GM23338 (cell line): ENCODE measurements at regions not wholly inside any gene's neighbourhood (a gene's known extent, or its start where the extent isn't known, plus 50 kb on each side); places are given as distances from the start of the nearest gene placed in this dataset.

ENCODE experiments used
- CREB1 ChIP-seq: fragments of 250-450 bp; sonication (Bioruptor Pico); IDR thresholded peaks from 2 replicates; pipeline ENCODE4 v1.5.0; 2020; ENCODE audit warnings: low read depth, mild to moderate bottlenecking, moderate library complexity
- CTCF ChIP-seq, 2 experiments: fragments of 200-600 bp in 1 of 2; sonication (generic) in 1 of 2; conservative IDR thresholded peaks; 2 replicates each; pipeline versions ENCODE4 v1.5.1 to v1.6.1; 2016 to 2017; ENCODE audit warnings: antibody characterized with exemption in 2 of 2, low read depth in 2 of 2, mild to moderate bottlenecking in 2 of 2, moderate library complexity in 1 of 2
- ETS1 ChIP-seq: IDR thresholded peaks from 2 replicates; pipeline ENCODE4 v1.6.1; 2016; ENCODE audit warnings: antibody characterized with exemption
- EZH2 ChIP-seq: fragments of 200-600 bp; sonication (generic); IDR thresholded peaks from one replicate; pipeline ENCODE4 v1.8.0; 2017; ENCODE audit warnings: antibody characterized with exemption, mild to moderate bottlenecking, low read depth; ENCODE audit not compliant: unreplicated experiment
- EZH2phosphoT487 ChIP-seq: fragments of 200-600 bp; sonication (generic); IDR thresholded peaks from one replicate; pipeline ENCODE4 v1.8.1; 2018; ENCODE audit warnings: antibody characterized with exemption; ENCODE audit not compliant: unreplicated experiment
- JUNB ChIP-seq: IDR thresholded peaks from one replicate; pipeline ENCODE4 v1.6.1; 2016; ENCODE audit warnings: antibody characterized with exemption; ENCODE audit not compliant: unreplicated experiment
- NANOG ChIP-seq: IDR thresholded peaks from 2 replicates; pipeline ENCODE4 v1.6.1; 2016; ENCODE audit warnings: antibody characterized with exemption, borderline replicate concordance
- POLR2AphosphoS5 ChIP-seq: IDR thresholded peaks from 2 replicates; pipeline ENCODE4 v1.6.1; 2016; ENCODE audit warnings: antibody characterized with exemption, low read depth
- REST ChIP-seq: IDR thresholded peaks from one replicate; pipeline ENCODE4 v1.6.1; 2018; ENCODE audit warnings: antibody characterized with exemption; ENCODE audit not compliant: unreplicated experiment
- STAT1 ChIP-seq: IDR thresholded peaks from one replicate; pipeline ENCODE4 v1.6.1; 2016; ENCODE audit warnings: antibody characterized with exemption; ENCODE audit not compliant: unreplicated experiment
- ZNF114 ChIP-seq: fragments of 250-450 bp; sonication (Bioruptor Pico); IDR thresholded peaks from 2 replicates; pipeline ENCODE4 v1.5.0; 2020; ENCODE audit warnings: mild to moderate bottlenecking, moderate library complexity
- ZNF331 ChIP-seq: fragments of 250-450 bp; sonication (Bioruptor Pico); IDR thresholded peaks from 2 replicates; pipeline ENCODE4 v1.5.0; 2020; ENCODE audit warnings: low read depth, mild to moderate bottlenecking, moderate library complexity
- TF ChIP-seq, protein P1 (sequence below): fragments of 250-450 bp; sonication (Bioruptor Pico); IDR thresholded peaks from 2 replicates; pipeline ENCODE4 v1.5.0; 2020; ENCODE audit warnings: mild to moderate bottlenecking, moderate library complexity

DNA sequence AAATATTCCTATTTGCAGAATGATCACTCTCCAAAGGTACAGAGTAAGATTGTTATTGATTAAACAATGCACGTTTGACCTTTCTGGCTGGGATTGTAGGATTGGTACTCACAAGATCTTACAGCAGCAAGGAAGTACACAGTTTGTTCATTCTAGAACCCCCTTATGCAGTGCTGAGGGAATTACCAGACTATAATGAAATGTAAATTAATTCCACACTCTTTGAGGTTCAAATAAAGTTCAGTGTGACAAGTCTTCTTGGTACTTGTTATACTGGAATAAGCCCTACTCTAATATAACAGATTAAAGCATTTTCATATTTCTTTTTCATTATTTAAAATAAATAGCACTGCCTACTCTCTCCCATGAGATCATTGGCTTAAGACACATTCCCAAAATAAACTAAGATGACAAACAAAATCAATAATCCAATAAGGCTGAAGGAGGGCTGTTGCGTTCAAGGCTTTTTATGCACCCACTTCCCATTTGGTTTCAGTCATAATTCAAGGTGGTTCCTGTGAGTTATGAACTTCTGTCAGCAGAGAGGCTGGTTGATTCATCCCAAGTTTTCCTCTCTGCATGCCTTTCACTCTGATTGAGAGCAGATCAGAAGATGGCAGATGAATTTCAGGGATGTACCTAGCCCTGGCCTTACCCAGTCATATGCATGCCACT lies 881.5 kb downstream of the C6orf118 start:
- TF ChIP-seq CTCF (conservative IDR thresholded peaks at IDR 0.05; ENCODE audit: low read depth in 2 of 2), result no peak
- no peak for TF ChIP-seq REST
- TF ChIP-seq CREB1 (CRISPR knock-in tag), result no peak
- no peak for TF ChIP-seq EZH2phosphoT487
- TF ChIP-seq EZH2, result no peak
- TF ChIP-seq JUNB, result no peak
- no peak for TF ChIP-seq ETS1
- TF ChIP-seq POLR2AphosphoS5, result no peak
- no peak for TF ChIP-seq STAT1
- no peak for TF ChIP-seq ZNF331 (CRISPR knock-in tag)
- TF ChIP-seq NANOG, result no peak
- TF ChIP-seq ZNF114 (CRISPR knock-in tag), result no peak
- TF ChIP-seq, protein P1, sequence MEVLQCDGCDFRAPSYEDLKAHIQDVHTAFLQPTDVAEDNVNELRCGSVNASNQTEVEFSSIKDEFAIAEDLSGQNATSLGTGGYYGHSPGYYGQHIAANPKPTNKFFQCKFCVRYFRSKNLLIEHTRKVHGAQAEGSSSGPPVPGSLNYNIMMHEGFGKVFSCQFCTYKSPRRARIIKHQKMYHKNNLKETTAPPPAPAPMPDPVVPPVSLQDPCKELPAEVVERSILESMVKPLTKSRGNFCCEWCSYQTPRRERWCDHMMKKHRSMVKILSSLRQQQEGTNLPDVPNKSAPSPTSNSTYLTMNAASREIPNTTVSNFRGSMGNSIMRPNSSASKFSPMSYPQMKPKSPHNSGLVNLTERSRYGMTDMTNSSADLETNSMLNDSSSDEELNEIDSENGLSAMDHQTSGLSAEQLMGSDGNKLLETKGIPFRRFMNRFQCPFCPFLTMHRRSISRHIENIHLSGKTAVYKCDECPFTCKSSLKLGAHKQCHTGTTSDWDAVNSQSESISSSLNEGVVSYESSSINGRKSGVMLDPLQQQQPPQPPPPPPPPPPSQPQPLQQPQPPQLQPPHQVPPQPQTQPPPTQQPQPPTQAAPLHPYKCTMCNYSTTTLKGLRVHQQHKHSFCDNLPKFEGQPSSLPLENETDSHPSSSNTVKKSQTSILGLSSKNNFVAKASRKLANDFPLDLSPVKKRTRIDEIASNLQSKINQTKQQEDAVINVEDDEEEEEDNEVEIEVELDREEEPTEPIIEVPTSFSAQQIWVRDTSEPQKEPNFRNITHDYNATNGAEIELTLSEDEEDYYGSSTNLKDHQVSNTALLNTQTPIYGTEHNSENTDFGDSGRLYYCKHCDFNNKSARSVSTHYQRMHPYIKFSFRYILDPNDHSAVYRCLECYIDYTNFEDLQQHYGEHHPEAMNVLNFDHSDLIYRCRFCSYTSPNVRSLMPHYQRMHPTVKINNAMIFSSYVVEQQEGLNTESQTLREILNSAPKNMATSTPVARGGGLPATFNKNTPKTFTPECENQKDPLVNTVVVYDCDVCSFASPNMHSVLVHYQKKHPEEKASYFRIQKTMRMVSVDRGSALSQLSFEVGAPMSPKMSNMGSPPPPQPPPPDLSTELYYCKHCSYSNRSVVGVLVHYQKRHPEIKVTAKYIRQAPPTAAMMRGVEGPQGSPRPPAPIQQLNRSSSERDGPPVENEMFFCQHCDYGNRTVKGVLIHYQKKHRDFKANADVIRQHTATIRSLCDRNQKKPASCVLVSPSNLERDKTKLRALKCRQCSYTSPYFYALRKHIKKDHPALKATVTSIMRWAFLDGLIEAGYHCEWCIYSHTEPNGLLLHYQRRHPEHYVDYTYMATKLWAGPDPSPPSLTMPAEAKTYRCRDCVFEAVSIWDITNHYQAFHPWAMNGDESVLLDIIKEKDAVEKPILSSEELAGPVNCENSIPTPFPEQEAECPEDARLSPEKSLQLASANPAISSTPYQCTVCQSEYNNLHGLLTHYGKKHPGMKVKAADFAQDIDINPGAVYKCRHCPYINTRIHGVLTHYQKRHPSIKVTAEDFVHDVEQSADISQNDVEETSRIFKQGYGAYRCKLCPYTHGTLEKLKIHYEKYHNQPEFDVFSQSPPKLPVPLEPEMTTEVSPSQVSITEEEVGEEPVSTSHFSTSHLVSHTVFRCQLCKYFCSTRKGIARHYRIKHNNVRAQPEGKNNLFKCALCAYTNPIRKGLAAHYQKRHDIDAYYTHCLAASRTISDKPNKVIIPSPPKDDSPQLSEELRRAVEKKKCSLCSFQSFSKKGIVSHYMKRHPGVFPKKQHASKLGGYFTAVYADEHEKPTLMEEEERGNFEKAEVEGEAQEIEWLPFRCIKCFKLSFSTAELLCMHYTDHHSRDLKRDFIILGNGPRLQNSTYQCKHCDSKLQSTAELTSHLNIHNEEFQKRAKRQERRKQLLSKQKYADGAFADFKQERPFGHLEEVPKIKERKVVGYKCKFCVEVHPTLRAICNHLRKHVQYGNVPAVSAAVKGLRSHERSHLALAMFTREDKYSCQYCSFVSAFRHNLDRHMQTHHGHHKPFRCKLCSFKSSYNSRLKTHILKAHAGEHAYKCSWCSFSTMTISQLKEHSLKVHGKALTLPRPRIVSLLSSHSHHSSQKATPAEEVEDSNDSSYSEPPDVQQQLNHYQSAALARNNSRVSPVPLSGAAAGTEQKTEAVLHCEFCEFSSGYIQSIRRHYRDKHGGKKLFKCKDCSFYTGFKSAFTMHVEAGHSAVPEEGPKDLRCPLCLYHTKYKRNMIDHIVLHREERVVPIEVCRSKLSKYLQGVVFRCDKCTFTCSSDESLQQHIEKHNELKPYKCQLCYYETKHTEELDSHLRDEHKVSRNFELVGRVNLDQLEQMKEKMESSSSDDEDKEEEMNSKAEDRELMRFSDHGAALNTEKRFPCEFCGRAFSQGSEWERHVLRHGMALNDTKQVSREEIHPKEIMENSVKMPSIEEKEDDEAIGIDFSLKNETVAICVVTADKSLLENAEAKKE (CRISPR knock-in tag), result no peak
